Suprapubic skin (tissue), 3 donors: ENCODE measurements at regions not wholly inside any gene's neighbourhood (a gene's known extent, or its start where the extent isn't known, plus 50 kb on each side); places are given as distances from the start of the nearest gene placed in this dataset.

ENCODE experiments used
- POLR2A ChIP-seq, 2 donors: fragments of 450-650 bp; IDR thresholded peaks; one replicate each; pipeline ENCODE4 v1.6.1; 2017; ENCODE audit warnings: antibody characterized with exemption in 2 of 2, mild to moderate bottlenecking in 2 of 2, moderate library complexity in 2 of 2
- TF ChIP-seq, protein P1 (sequence below), 2 donors: fragments of 200-600 bp in 1 of 2; fragments of 450-650 bp in 1 of 2; sonication (generic) in 1 of 2; IDR thresholded peaks; one replicate each; pipeline ENCODE4 v1.5.1; 2016 to 2019; ENCODE audit warnings: antibody characterized with exemption in 2 of 2, mild to moderate bottlenecking in 1 of 2, moderate library complexity in 1 of 2

DNA sequence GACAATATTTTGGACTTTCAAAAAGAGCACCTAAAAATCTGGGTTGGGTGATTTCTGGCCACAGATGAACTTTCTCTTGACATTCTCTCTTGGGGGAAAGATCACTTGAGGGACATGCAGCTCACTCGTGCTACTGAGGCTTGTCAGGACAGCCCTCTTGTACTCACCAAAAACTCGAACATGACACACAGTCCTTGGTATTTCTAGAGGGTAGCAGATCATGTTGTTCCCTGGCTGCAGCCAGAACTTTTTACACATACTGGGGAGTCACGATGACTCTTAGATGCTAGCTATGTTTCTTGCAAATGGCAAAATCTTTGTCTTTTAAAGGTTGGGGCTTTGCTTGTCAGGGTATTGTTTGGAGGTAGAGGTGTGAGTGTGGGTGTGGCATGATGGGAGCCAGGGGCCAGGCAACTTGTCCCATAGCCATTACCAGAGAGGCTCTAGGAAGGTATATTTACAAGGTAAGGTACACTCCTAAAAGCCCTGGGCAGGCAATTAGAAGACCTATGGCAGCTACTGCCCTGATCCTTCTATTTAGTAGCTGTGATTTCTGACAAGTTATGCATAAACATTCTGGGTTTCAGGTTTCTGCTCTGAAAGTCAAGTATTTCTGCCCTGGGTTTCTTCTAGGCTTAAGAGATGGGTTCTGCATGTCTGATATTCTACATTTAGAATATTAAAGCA is 241.7 kb upstream of the TLL1 start:
- TF ChIP-seq, protein P1, sequence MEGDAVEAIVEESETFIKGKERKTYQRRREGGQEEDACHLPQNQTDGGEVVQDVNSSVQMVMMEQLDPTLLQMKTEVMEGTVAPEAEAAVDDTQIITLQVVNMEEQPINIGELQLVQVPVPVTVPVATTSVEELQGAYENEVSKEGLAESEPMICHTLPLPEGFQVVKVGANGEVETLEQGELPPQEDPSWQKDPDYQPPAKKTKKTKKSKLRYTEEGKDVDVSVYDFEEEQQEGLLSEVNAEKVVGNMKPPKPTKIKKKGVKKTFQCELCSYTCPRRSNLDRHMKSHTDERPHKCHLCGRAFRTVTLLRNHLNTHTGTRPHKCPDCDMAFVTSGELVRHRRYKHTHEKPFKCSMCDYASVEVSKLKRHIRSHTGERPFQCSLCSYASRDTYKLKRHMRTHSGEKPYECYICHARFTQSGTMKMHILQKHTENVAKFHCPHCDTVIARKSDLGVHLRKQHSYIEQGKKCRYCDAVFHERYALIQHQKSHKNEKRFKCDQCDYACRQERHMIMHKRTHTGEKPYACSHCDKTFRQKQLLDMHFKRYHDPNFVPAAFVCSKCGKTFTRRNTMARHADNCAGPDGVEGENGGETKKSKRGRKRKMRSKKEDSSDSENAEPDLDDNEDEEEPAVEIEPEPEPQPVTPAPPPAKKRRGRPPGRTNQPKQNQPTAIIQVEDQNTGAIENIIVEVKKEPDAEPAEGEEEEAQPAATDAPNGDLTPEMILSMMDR (IDR thresholded peaks at IDR 0.05): no peak
- no peak for TF ChIP-seq POLR2A (IDR thresholded peaks at IDR 0.05)
